HG03571 (cell line): ENCODE measurements at regions not wholly inside any gene's neighbourhood (a gene's known extent, or its start where the extent isn't known, plus 50 kb on each side); places are given as distances from the start of the nearest gene placed in this dataset.

ENCODE experiments used
- ATAC-seq: cut with Tn5 transposase; IDR thresholded peaks from one replicate; pipeline ENCODE4 v1.9.1; 2021; ENCODE audit not compliant: unreplicated experiment

- ATAC-seq: no peak
Observed at GRCh38 chr5:15220642-15221173, 279.3 kb upstream of the FBXL7 start.

- ATAC-seq: no peak
Observed at GRCh38 chr5:15215056-15215455, 284.9 kb upstream of the FBXL7 start.

- ATAC-seq: no peak
Observed at GRCh38 chr5:15214010-15214409, 286.0 kb upstream of the FBXL7 start.

GRCh38 chr5:15209053-15209762 lies 290.8 kb upstream of the FBXL7 start:
- no peak for ATAC-seq

- no peak for ATAC-seq
Observed at GRCh38 chr5:15206133-15206532, 293.8 kb upstream of the FBXL7 start.

GRCh38 chr5:15203376-15203775 lies 296.6 kb upstream of the FBXL7 start:
- ATAC-seq: no peak

GRCh38 chr5:15191012-15191411 lies 309.0 kb upstream of the FBXL7 start:
- no peak for ATAC-seq

- no peak for ATAC-seq
Observed at GRCh38 chr5:15183520-15183919, 311.9 kb upstream of the ANKH start.

- no peak for ATAC-seq
Observed at GRCh38 chr5:15170173-15170572, 298.6 kb upstream of the ANKH start.

- ATAC-seq: no peak
Observed at GRCh38 chr5:15168358-15168757, 296.8 kb upstream of the ANKH start.

- no peak for ATAC-seq
Observed at GRCh38 chr5:15160091-15160490, 288.5 kb upstream of the ANKH start.

- ATAC-seq: no peak
Observed at GRCh38 chr5:15159606-15160005, 288.0 kb upstream of the ANKH start.

GRCh38 chr5:15142458-15142857 lies 270.9 kb upstream of the ANKH start:
- no peak for ATAC-seq

- ATAC-seq: no peak
Observed at GRCh38 chr5:15137414-15137813, 265.8 kb upstream of the ANKH start.

- ATAC-seq: no peak
Observed at GRCh38 chr5:15135661-15136060, 264.1 kb upstream of the ANKH start.

- ATAC-seq: no peak
Observed at GRCh38 chr5:15133456-15133965, 261.9 kb upstream of the ANKH start.

GRCh38 chr5:15132816-15133405 lies 261.3 kb upstream of the ANKH start:
- no peak for ATAC-seq

- ATAC-seq: no peak
Observed at GRCh38 chr5:15131909-15132308, 260.3 kb upstream of the ANKH start.

- ATAC-seq: no peak
Observed at GRCh38 chr5:15124871-15125568, 253.4 kb upstream of the ANKH start.

- no peak for ATAC-seq
Observed at GRCh38 chr5:15124461-15124860, 252.9 kb upstream of the ANKH start.

GRCh38 chr5:15117688-15118087 lies 246.1 kb upstream of the ANKH start:
- ATAC-seq: no peak

- no peak for ATAC-seq
Observed at GRCh38 chr5:15116996-15117395, 245.4 kb upstream of the ANKH start.
